ENCODE measurements at regions not wholly inside any gene's neighbourhood (a gene's known extent, or its start where the extent isn't known, plus 50 kb on each side); places are given as distances from the start of the nearest gene placed in this dataset.

DNA sequence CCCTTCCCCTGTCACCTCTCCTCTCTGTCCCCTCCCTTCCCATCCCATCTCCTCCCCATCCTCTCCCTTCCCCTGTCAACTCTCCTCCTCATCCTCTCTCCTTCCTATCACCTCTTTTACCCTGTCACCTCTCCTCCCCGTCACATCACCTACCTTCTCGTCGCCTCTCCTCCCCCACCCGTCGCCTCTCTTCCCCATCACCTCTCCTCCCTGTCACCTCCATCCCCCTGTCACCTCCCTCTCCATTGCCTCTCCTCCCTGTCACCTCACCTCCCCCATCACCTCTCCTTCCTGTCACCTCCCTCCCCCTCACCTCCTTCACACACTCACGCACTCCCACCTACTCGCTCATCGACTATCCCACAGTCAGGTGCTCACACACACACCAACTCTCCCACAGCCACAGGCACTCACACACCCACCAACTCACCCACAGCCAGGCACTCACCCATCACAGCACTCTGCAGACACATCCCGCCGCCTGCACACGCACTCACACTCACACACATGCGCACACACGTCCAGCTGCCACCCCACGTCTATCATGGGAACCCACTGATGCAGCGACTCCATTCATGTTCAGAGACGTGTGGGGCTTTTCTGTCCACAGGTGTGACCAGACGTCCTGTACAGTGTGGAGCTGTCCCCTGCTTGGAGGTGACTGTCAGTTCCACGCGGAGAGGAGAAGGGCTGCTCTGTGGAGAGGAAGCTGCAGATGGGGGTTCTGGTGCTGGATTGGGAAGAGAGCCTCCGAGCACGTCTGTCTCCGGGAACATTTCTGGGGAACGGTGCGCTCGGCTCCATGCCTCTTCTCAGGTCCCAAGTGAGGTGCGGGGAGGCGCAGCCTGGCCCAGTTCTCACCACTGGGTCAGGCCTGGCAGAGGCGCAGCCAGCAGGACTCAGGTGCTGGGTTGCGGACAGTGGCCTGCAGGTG is 184.3 kb downstream of the TTLL2 start:
- intact Hi-C loops (cut with micrococcal nuclease), result no loop called here
- no peaks in the 10 kb centered on the region for H4K20me1 ChIP-seq (ENCODE audit: low read length)
- no peaks in the 10 kb centered on the region for H3K9me2 ChIP-seq (replicated peaks; ENCODE audit: low read length)
- H3K79me2 ChIP-seq (ENCODE audit: low read length), result no peaks in the 10 kb centered on the region
- no peaks in the 10 kb centered on the region for H3K27me3 ChIP-seq (ENCODE audit: low read length)
- no peak overlapping the region for H3K4me2 ChIP-seq (ENCODE audit: low read length)
- no peak overlapping the region for H2AFZ ChIP-seq (ENCODE audit: low read length)
- H3K27ac ChIP-seq (ENCODE audit: low read length), result no peak overlapping the region
- no TSS peak for BruUV-seq (replicated peaks)
- H3K9me3 ChIP-seq (ENCODE audit: low read length), result no peaks in the 10 kb centered on the region
- H3K36me3 ChIP-seq (ENCODE audit: low read depth, low read length), result no peaks in the 10 kb centered on the region
- DNase-seq (no peak), ATAC-seq (no peak)
- TF ChIP-seq, protein P1, sequence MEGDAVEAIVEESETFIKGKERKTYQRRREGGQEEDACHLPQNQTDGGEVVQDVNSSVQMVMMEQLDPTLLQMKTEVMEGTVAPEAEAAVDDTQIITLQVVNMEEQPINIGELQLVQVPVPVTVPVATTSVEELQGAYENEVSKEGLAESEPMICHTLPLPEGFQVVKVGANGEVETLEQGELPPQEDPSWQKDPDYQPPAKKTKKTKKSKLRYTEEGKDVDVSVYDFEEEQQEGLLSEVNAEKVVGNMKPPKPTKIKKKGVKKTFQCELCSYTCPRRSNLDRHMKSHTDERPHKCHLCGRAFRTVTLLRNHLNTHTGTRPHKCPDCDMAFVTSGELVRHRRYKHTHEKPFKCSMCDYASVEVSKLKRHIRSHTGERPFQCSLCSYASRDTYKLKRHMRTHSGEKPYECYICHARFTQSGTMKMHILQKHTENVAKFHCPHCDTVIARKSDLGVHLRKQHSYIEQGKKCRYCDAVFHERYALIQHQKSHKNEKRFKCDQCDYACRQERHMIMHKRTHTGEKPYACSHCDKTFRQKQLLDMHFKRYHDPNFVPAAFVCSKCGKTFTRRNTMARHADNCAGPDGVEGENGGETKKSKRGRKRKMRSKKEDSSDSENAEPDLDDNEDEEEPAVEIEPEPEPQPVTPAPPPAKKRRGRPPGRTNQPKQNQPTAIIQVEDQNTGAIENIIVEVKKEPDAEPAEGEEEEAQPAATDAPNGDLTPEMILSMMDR (conservative IDR thresholded peaks at IDR 0.05; ENCODE audit: low read depth, low read length), result no peak
- TF ChIP-seq EZH2 (IDR thresholded peaks at IDR 0.05; ENCODE audit: low read length, unreplicated experiment) (no peak), EZH2phosphoT487 (IDR thresholded peaks at IDR 0.05; ENCODE audit: borderline replicate concordance, low read length) (no peak)
- CTCF ChIA-PET, result no interaction called here
- H3K9ac ChIP-seq (ENCODE audit: low read length), result no peak overlapping the region
- no peaks in the 10 kb centered on the region for H3K4me1 ChIP-seq (ENCODE audit: insufficient read depth, low read length)
- POLR2A ChIA-PET (ENCODE audit: unreplicated experiment), result no interaction called here
- H3K4me3 ChIP-seq (ENCODE audit: low read length), result no peak overlapping the region
- no peaks in the 10 kb centered on the region for H3F3A ChIP-seq (ENCODE audit: low read length, unreplicated experiment)

DNA sequence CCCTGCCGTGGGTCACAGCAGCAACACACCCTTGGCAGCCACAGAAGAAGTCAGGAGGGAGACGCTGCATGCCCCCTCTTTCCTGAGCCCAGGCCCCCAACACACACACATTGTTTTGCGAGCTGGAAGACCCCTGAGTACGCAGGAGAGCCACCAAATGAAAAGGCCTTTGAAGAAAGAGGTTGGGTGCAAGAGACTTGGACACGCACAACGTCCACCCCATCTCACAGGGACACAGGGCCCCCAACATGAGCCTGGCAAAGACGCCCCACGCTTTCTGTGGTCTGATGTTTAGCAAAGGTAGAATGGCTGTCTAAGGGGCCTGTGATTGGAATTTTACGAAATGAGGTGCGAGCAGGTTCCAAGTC is 185.0 kb downstream of the TTLL2 start:
- H3K9me3 ChIP-seq (ENCODE audit: low read length), result no peaks in the 10 kb centered on the region
- H3K4me2 ChIP-seq (ENCODE audit: low read length), result no peak overlapping the region
- no peaks in the 10 kb centered on the region for H3K4me1 ChIP-seq (ENCODE audit: insufficient read depth, low read length)
- H4K20me1 ChIP-seq (ENCODE audit: low read length), result no peaks in the 10 kb centered on the region
- H2AFZ ChIP-seq (ENCODE audit: low read length), result no peak overlapping the region
- no peak overlapping the region for H3K27ac ChIP-seq (ENCODE audit: low read length)
- intact Hi-C loops (cut with micrococcal nuclease), result no loop called here
- no peak overlapping the region for H3K9ac ChIP-seq (ENCODE audit: low read length)
- no peaks in the 10 kb centered on the region for H3K36me3 ChIP-seq (ENCODE audit: low read depth, low read length)
- BruUV-seq (replicated peaks), result no TSS peak
- H3K4me3 ChIP-seq (ENCODE audit: low read length), result no peak overlapping the region
- no peaks in the 10 kb centered on the region for H3K27me3 ChIP-seq (ENCODE audit: low read length)
- DNase-seq, result no peak
- no peaks in the 10 kb centered on the region for H3K9me2 ChIP-seq (replicated peaks; ENCODE audit: low read length)
- ATAC-seq, result no peak
- TF ChIP-seq, protein P1 (conservative IDR thresholded peaks at IDR 0.05; ENCODE audit: low read depth, low read length), result no peak
- TF ChIP-seq EZH2phosphoT487 (IDR thresholded peaks at IDR 0.05; ENCODE audit: borderline replicate concordance, low read length) (no peak), EZH2 (IDR thresholded peaks at IDR 0.05; ENCODE audit: low read length, unreplicated experiment) (no peak)
- H3K79me2 ChIP-seq (ENCODE audit: low read length), result no peaks in the 10 kb centered on the region
- ChIA-PET CTCF (no interaction called here), POLR2A (ENCODE audit: unreplicated experiment) (no interaction called here)
- no peaks in the 10 kb centered on the region for H3F3A ChIP-seq (ENCODE audit: low read length, unreplicated experiment)

DNA sequence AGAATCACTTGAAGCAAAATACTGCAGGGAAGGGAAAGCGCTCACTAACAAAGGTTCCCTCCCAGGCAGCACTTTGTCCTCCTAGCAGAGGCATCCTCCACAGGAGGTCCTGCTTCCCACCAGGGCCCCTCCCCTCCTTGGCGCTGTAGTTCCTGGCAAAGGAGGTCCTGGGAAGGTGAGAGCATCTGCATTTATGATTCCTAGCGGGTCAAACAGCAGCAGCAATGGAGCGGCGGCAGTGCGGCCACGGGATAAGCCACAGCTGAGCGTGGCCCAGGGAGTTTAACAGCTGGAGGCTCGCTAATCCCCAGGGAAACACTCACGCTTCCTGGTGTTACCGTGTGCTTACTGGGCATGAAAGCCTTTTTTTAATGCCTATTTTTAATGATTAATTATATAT is 185.8 kb downstream of the TTLL2 start:
- Histone ChIP-seq H3F3A (ENCODE audit: low read length, unreplicated experiment) (no peaks in the 10 kb centered on the region), H3K9me3 (ENCODE audit: low read length) (no peaks in the 10 kb centered on the region), H2AFZ (ENCODE audit: low read length) (no peak overlapping the region), H3K27me3 (ENCODE audit: low read length) (no peaks in the 10 kb centered on the region), H3K4me1 (ENCODE audit: insufficient read depth, low read length) (no peaks in the 10 kb centered on the region), H3K27ac (ENCODE audit: low read length) (no peak overlapping the region), H3K4me2 (ENCODE audit: low read length) (no peak overlapping the region), H3K36me3 (ENCODE audit: low read depth, low read length) (no peaks in the 10 kb centered on the region), H3K79me2 (ENCODE audit: low read length) (no peaks in the 10 kb centered on the region), H4K20me1 (ENCODE audit: low read length) (no peaks in the 10 kb centered on the region), H3K4me3 (ENCODE audit: low read length) (no peak overlapping the region), H3K9ac (ENCODE audit: low read length) (no peak overlapping the region), H3K9me2 (replicated peaks; ENCODE audit: low read length) (no peaks in the 10 kb centered on the region)
- no TSS peak for BruUV-seq (replicated peaks)
- TF ChIP-seq, protein P1 (conservative IDR thresholded peaks at IDR 0.05; ENCODE audit: low read depth, low read length), result no peak
- no peak for TF ChIP-seq EZH2phosphoT487 (IDR thresholded peaks at IDR 0.05; ENCODE audit: borderline replicate concordance, low read length)
- TF ChIP-seq EZH2 (IDR thresholded peaks at IDR 0.05; ENCODE audit: low read length, unreplicated experiment), result no peak
- DNase-seq, result no peak
- CTCF ChIA-PET, result no interaction called here
- no peak for ATAC-seq
- intact Hi-C loops (cut with micrococcal nuclease), result no loop called here
- POLR2A ChIA-PET (ENCODE audit: unreplicated experiment), result no interaction called here
